ENCODE measurements at regions not wholly inside any gene's neighbourhood (a gene's known extent, or its start where the extent isn't known, plus 50 kb on each side); places are given as distances from the start of the nearest gene placed in this dataset.

GRCh38 chr4:26032142-26032541 is 118.1 kb downstream of the SMIM20 start:
- TF ChIP-seq, protein P1, sequence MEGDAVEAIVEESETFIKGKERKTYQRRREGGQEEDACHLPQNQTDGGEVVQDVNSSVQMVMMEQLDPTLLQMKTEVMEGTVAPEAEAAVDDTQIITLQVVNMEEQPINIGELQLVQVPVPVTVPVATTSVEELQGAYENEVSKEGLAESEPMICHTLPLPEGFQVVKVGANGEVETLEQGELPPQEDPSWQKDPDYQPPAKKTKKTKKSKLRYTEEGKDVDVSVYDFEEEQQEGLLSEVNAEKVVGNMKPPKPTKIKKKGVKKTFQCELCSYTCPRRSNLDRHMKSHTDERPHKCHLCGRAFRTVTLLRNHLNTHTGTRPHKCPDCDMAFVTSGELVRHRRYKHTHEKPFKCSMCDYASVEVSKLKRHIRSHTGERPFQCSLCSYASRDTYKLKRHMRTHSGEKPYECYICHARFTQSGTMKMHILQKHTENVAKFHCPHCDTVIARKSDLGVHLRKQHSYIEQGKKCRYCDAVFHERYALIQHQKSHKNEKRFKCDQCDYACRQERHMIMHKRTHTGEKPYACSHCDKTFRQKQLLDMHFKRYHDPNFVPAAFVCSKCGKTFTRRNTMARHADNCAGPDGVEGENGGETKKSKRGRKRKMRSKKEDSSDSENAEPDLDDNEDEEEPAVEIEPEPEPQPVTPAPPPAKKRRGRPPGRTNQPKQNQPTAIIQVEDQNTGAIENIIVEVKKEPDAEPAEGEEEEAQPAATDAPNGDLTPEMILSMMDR (IDR thresholded peaks at IDR 0.05; ENCODE audit: poor library complexity): no peak
- TF ChIP-seq EZH2 (IDR thresholded peaks at IDR 0.05; ENCODE audit: borderline replicate concordance) (no peak), EZH2phosphoT487 (IDR thresholded peaks at IDR 0.05; ENCODE audit: low read depth, severe bottlenecking, unreplicated experiment) (no peak)

Data from hepatocyte (in vitro differentiated cells).